Colonic mucosa (tissue), 4 donors: ENCODE measurements at regions not wholly inside any gene's neighbourhood (a gene's known extent, or its start where the extent isn't known, plus 50 kb on each side); places are given as distances from the start of the nearest gene placed in this dataset.

Experiments used
- DNase-seq: peaks from one replicate; pipeline ENCODE4 v3.0.0-alpha.2; 2020
- H3K27ac ChIP-seq: fragments of 200-600 bp; one replicate; pipeline ENCODE4 v1.8.0; 2021
- H3K27me3 ChIP-seq: fragments of 200-600 bp; one replicate; pipeline ENCODE4 v1.8.0; 2021
- H3K36me3 ChIP-seq: fragments of 200-600 bp; one replicate; pipeline ENCODE4 v1.8.0; 2021
- H3K4me1 ChIP-seq: fragments of 200-600 bp; one replicate; pipeline ENCODE4 v1.8.0; 2021; ENCODE audit warnings: mild to moderate bottlenecking
- H3K4me3 ChIP-seq: fragments of 200-600 bp; one replicate; pipeline ENCODE4 v1.8.0; 2021
- H3K9ac ChIP-seq, 2 donors: one replicate each; pipeline ENCODE4 v1.7.0; 2013; ENCODE audit warnings: control low read depth in 2 of 2, low read depth in 2 of 2, low read length in 2 of 2
- H3K9me3 ChIP-seq: fragments of 200-600 bp; one replicate; pipeline ENCODE4 v1.8.0; 2021
- CTCF ChIP-seq: fragments of 200-600 bp; IDR thresholded peaks from one replicate; pipeline ENCODE4 v1.8.0; 2022; ENCODE audit warnings: antibody characterized with exemption, mild to moderate bottlenecking
- intact Hi-C: fragments of 100-400 bp; cut with DNase I; formaldehyde crosslinking; loops from one replicate; pipeline ENCODE4 v1.14.1; 2022
- donor health status: healthy.
- donor health status: DM: no; HTN: no; CAD: no.
- donor health status: DM: no; HTN: no; CAD: no.

- TF ChIP-seq CTCF = no peak
- H3K27me3 ChIP-seq = no peaks in the 10 kb centered on the region
- H3K9me3 ChIP-seq = no peaks in the 10 kb centered on the region
- no peak overlapping the region for H3K4me3 ChIP-seq
- no peaks in the 10 kb centered on the region for H3K4me1 ChIP-seq
- H3K27ac ChIP-seq = no peak overlapping the region
- no peak for DNase-seq
- H3K9ac ChIP-seq = no peak overlapping the region
- no peaks in the 10 kb centered on the region for H3K36me3 ChIP-seq
- intact Hi-C loops = no loop called here
These were observed 153.3 kb upstream of the ZSWIM2 start for GRCh38 chr2:187002242-187002641.

- no peak overlapping the region for H3K4me3 ChIP-seq
- H3K4me1 ChIP-seq = no peaks in the 10 kb centered on the region
- H3K9ac ChIP-seq = no peak overlapping the region
- no peaks in the 10 kb centered on the region for H3K9me3 ChIP-seq
- no peak overlapping the region for H3K27ac ChIP-seq
- no peaks in the 10 kb centered on the region for H3K36me3 ChIP-seq
- DNase-seq = no peak
- intact Hi-C loops = no loop called here
- H3K27me3 ChIP-seq = no peaks in the 10 kb centered on the region
- TF ChIP-seq CTCF = no peak
These were observed 152.3 kb upstream of the ZSWIM2 start for GRCh38 chr2:187001248-187001647.

- no peak for TF ChIP-seq CTCF
- H3K4me1 ChIP-seq = no peaks in the 10 kb centered on the region
- H3K27ac ChIP-seq = no peak overlapping the region
- no peak overlapping the region for H3K4me3 ChIP-seq
- no peaks in the 10 kb centered on the region for H3K36me3 ChIP-seq
- no peaks in the 10 kb centered on the region for H3K9me3 ChIP-seq
- intact Hi-C loops = no loop called here
- H3K27me3 ChIP-seq = no peaks in the 10 kb centered on the region
- no peak for DNase-seq
- no peak overlapping the region for H3K9ac ChIP-seq
These were observed 146.1 kb upstream of the ZSWIM2 start for GRCh38 chr2:186995092-186995491.

- no peak overlapping the region for H3K4me3 ChIP-seq
- H3K9ac ChIP-seq = no peak overlapping the region
- TF ChIP-seq CTCF = no peak
- H3K9me3 ChIP-seq = no peaks in the 10 kb centered on the region
- H3K27ac ChIP-seq = no peak overlapping the region
- no peaks in the 10 kb centered on the region for H3K4me1 ChIP-seq
- no peak for DNase-seq
- H3K36me3 ChIP-seq = no peaks in the 10 kb centered on the region
- intact Hi-C loops = no loop called here
- H3K27me3 ChIP-seq = no peaks in the 10 kb centered on the region
These were observed 143.6 kb upstream of the ZSWIM2 start for GRCh38 chr2:186992597-186992996.

- H3K4me3 ChIP-seq = no peak overlapping the region
- no peak for TF ChIP-seq CTCF
- no peak overlapping the region for H3K9ac ChIP-seq
- no peak for DNase-seq
- H3K4me1 ChIP-seq = no peaks in the 10 kb centered on the region
- no peaks in the 10 kb centered on the region for H3K27me3 ChIP-seq
- H3K36me3 ChIP-seq = no peaks in the 10 kb centered on the region
- H3K27ac ChIP-seq = no peak overlapping the region
- H3K9me3 ChIP-seq = no peaks in the 10 kb centered on the region
- intact Hi-C loops = no loop called here
These were observed 142.9 kb upstream of the ZSWIM2 start for GRCh38 chr2:186991766-186992417.
